SK-N-SH treated with all-trans-retinoic acid at 6 μM for 48 hours (cell line): ENCODE measurements at regions not wholly inside any gene's neighbourhood (a gene's known extent, or its start where the extent isn't known, plus 50 kb on each side); places are given as distances from the start of the nearest gene placed in this dataset.

Source experiments
- CSRNP3 ChIP-seq: fragments of 250-450 bp; sonication (Bioruptor Pico); IDR thresholded peaks from 2 replicates; pipeline ENCODE4 v1.5.1; 2021; ENCODE audit warnings: mild to moderate bottlenecking, moderate library complexity
- PATZ1 ChIP-seq: fragments of 250-450 bp; sonication (Bioruptor Pico); IDR thresholded peaks from 2 replicates; pipeline ENCODE4 v1.8.0; 2020; ENCODE audit warnings: mild to moderate bottlenecking, moderate library complexity, borderline replicate concordance
- TSHZ2 ChIP-seq: fragments of 250-450 bp; sonication (Bioruptor Pico); IDR thresholded peaks from 2 replicates; pipeline ENCODE4 v1.5.0; 2020; ENCODE audit warnings: mild to moderate bottlenecking, moderate library complexity
- ZFP3 ChIP-seq: fragments of 250-450 bp; sonication (Bioruptor Pico); IDR thresholded peaks from 2 replicates; pipeline ENCODE4 v1.5.0; 2020; ENCODE audit warnings: mild to moderate bottlenecking, moderate library complexity
- ZFP30 ChIP-seq: fragments of 450-650 bp; formaldehyde crosslinking; IDR thresholded peaks from 2 replicates; pipeline ENCODE4 v1.5.0; 2022; ENCODE audit warnings: mild to moderate bottlenecking, moderate library complexity
- ZNF565 ChIP-seq: fragments of 450-650 bp; formaldehyde crosslinking; conservative IDR thresholded peaks from 2 replicates; pipeline ENCODE4 v1.5.0; 2020; ENCODE audit warnings: low read depth, mild to moderate bottlenecking, moderate library complexity

GRCh38 chr9:91481972-91482371 is 58.3 kb upstream of the NFIL3 start:
- TF ChIP-seq CSRNP3 (CRISPR knock-in tag), result no peak
- no peak for TF ChIP-seq TSHZ2 (CRISPR knock-in tag)
- TF ChIP-seq ZFP30, result no peak
- TF ChIP-seq PATZ1 (CRISPR knock-in tag), result no peak
- TF ChIP-seq ZNF565, result no peak
- TF ChIP-seq ZFP3 (CRISPR knock-in tag), result no peak
